A549 (cell line): ENCODE measurements at regions not wholly inside any gene's neighbourhood (a gene's known extent, or its start where the extent isn't known, plus 50 kb on each side); places are given as distances from the start of the nearest gene placed in this dataset.

Source experiments
- BHLHE40 ChIP-seq: IDR thresholded peaks from 2 replicates; pipeline ENCODE4 v1.6.1; 2012; ENCODE audit warnings: low read depth, low read length, inconsistent platforms
- CEBPB ChIP-seq, 2 experiments: fragments of >200 bp in 1 of 2; sonication (Bioruptor Twin) in 1 of 2; formaldehyde crosslinking in 1 of 2; IDR thresholded peaks; 2 replicates each; pipeline ENCODE4 v1.6.1; 2012 to 2016
- EP300 ChIP-seq, 2 experiments: fragments of >200 bp; sonication (Bioruptor Twin); formaldehyde crosslinking; IDR thresholded peaks; 2 replicates in 1 of 2; 3 replicates in 1 of 2; pipeline ENCODE4 v1.6.1; 2016 to 2017
- ESRRA ChIP-seq: fragments of 150-350 bp; IDR thresholded peaks from 2 replicates; pipeline ENCODE4 v1.6.1; 2014; ENCODE audit warnings: mild to moderate bottlenecking, low read length, borderline replicate concordance
- HMGXB4 ChIP-seq: fragments of 250-450 bp; sonication (Bioruptor Pico); IDR thresholded peaks from 2 replicates; pipeline ENCODE4 v1.5.0; 2021; ENCODE audit warnings: mild to moderate bottlenecking, moderate library complexity, borderline replicate concordance
- JUN ChIP-seq, 2 experiments: fragments of >200 bp; sonication (Bioruptor Twin); formaldehyde crosslinking; IDR thresholded peaks; 2 replicates in 1 of 2; 3 replicates in 1 of 2; pipeline ENCODE4 v1.6.1; 2016 to 2017
- MAZ ChIP-seq: fragments of 150-350 bp; IDR thresholded peaks from 2 replicates; pipeline ENCODE4 v1.6.1; 2014; ENCODE audit warnings: antibody characterized with exemption, low read depth, low read length, borderline replicate concordance
- NFE2L2 ChIP-seq: fragments of 150-350 bp; conservative IDR thresholded peaks from 2 replicates; pipeline ENCODE4 v1.6.1; 2014; ENCODE audit warnings: low read length
- NR3C1 ChIP-seq: fragments of >200 bp; sonication (Bioruptor Twin); formaldehyde crosslinking; IDR thresholded peaks from 3 replicates; pipeline ENCODE4 v1.6.1; 2017
- RNF2 ChIP-seq: fragments of 200-600 bp; sonication (generic); IDR thresholded peaks from 2 replicates; pipeline ENCODE4 v1.6.1; 2016; ENCODE audit warnings: low read depth, mild to moderate bottlenecking, antibody characterized with exemption, moderate library complexity, borderline replicate concordance
- TP53 ChIP-seq: fragments of 250-450 bp; sonication (Bioruptor Pico); IDR thresholded peaks from 2 replicates; pipeline ENCODE4 v1.5.0; 2021; ENCODE audit warnings: mild to moderate bottlenecking, moderate library complexity
- TF ChIP-seq, protein P1 (sequence below): fragments of >200 bp; sonication (Bioruptor Twin); formaldehyde crosslinking; IDR thresholded peaks from 3 replicates; pipeline ENCODE4 v1.5.1; 2016
- TF ChIP-seq, protein P2 (sequence below): fragments of 200-600 bp; sonication (generic); IDR thresholded peaks from 2 replicates; pipeline ENCODE4 v1.6.1; 2016; ENCODE audit warnings: antibody characterized with exemption, mild to moderate bottlenecking, moderate library complexity

DNA sequence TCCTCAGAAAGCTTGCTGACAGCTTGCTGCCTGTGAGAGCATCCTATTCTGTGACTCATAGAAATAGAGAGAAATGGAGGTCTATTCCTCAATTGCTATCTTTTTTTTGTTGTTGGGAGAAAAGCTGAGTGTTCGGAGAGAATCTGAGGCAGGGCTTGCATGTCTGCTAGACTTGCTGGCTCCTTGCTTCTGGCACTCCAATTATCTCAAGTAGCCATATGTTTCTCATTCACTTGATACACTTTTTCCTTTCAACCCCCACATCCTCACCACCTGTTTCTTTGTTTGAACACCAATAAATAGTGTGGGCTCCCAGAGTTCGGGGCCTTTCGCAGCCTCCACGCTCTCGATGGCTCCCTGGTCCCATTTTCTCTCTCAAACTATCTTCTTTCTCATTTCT lies 172.2 kb downstream of the SH2D4B start:
- TF ChIP-seq, protein P1, sequence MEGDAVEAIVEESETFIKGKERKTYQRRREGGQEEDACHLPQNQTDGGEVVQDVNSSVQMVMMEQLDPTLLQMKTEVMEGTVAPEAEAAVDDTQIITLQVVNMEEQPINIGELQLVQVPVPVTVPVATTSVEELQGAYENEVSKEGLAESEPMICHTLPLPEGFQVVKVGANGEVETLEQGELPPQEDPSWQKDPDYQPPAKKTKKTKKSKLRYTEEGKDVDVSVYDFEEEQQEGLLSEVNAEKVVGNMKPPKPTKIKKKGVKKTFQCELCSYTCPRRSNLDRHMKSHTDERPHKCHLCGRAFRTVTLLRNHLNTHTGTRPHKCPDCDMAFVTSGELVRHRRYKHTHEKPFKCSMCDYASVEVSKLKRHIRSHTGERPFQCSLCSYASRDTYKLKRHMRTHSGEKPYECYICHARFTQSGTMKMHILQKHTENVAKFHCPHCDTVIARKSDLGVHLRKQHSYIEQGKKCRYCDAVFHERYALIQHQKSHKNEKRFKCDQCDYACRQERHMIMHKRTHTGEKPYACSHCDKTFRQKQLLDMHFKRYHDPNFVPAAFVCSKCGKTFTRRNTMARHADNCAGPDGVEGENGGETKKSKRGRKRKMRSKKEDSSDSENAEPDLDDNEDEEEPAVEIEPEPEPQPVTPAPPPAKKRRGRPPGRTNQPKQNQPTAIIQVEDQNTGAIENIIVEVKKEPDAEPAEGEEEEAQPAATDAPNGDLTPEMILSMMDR, result no peak
- TF ChIP-seq MAZ, result no peak
- TF ChIP-seq NFE2L2, result no peak
- TF ChIP-seq TP53, result no peak
- no peak for TF ChIP-seq ESRRA
- no peak for TF ChIP-seq HMGXB4 (CRISPR knock-in tag)
- TF ChIP-seq CEBPB (IDR thresholded peaks at IDR 0.05), result no peak
- TF ChIP-seq BHLHE40, result no peak
- TF ChIP-seq JUN (IDR thresholded peaks at IDR 0.05), result no peak
- no peak for TF ChIP-seq NR3C1
- no peak for TF ChIP-seq EP300 (IDR thresholded peaks at IDR 0.05)
- TF ChIP-seq RNF2, result no peak
- TF ChIP-seq, protein P2, sequence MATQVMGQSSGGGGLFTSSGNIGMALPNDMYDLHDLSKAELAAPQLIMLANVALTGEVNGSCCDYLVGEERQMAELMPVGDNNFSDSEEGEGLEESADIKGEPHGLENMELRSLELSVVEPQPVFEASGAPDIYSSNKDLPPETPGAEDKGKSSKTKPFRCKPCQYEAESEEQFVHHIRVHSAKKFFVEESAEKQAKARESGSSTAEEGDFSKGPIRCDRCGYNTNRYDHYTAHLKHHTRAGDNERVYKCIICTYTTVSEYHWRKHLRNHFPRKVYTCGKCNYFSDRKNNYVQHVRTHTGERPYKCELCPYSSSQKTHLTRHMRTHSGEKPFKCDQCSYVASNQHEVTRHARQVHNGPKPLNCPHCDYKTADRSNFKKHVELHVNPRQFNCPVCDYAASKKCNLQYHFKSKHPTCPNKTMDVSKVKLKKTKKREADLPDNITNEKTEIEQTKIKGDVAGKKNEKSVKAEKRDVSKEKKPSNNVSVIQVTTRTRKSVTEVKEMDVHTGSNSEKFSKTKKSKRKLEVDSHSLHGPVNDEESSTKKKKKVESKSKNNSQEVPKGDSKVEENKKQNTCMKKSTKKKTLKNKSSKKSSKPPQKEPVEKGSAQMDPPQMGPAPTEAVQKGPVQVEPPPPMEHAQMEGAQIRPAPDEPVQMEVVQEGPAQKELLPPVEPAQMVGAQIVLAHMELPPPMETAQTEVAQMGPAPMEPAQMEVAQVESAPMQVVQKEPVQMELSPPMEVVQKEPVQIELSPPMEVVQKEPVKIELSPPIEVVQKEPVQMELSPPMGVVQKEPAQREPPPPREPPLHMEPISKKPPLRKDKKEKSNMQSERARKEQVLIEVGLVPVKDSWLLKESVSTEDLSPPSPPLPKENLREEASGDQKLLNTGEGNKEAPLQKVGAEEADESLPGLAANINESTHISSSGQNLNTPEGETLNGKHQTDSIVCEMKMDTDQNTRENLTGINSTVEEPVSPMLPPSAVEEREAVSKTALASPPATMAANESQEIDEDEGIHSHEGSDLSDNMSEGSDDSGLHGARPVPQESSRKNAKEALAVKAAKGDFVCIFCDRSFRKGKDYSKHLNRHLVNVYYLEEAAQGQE, result no peak
